ENCODE measurements at regions not wholly inside any gene's neighbourhood (a gene's known extent, or its start where the extent isn't known, plus 50 kb on each side); places are given as distances from the start of the nearest gene placed in this dataset.

GRCh38 chr3:124605781-124606579, 124.3 kb upstream of the UMPS start:
- no peak overlapping the region for H3K4me2 ChIP-seq (ENCODE audit: insufficient read depth in 1 of 2, low read depth in 2 of 2, low read length in 2 of 2)
- no peak for FAIRE-seq

More at GRCh38 chr3:124605781-124606579, 124.3 kb upstream of the UMPS start:
- Histone ChIP-seq H2BK20ac (ENCODE audit: low read length) (no peak overlapping the region), H4K5ac (ENCODE audit: insufficient read length, low read depth, low read length) (no peak overlapping the region), H3K27me3 (replicated peaks in 1 of 4; ENCODE audit: control insufficient read depth in 3 of 4, extremely low read depth in 1 of 4, insufficient read depth in 3 of 4, low read length in 3 of 4) (no peaks in the 10 kb centered on the region), H2AFZ (ENCODE audit: low read length) (no peak overlapping the region), H2AK5ac (ENCODE audit: low read depth, low read length) (no peak overlapping the region), H2BK120ac (replicated peaks; ENCODE audit: low read depth, low read length) (no peak overlapping the region), H3K18ac (ENCODE audit: extremely low read depth, low read length) (no peak overlapping the region), H3K9ac (replicated peaks in 1 of 4; ENCODE audit: extremely low read depth in 1 of 4, low read depth in 3 of 4, low read length in 3 of 4) (no peak overlapping the region), H4K91ac (replicated peaks; ENCODE audit: insufficient read length, low read length) (no peak overlapping the region), H2BK5ac (ENCODE audit: low read depth, low read length) (no peak overlapping the region), H3K79me2 (ENCODE audit: control insufficient read depth in 1 of 2, insufficient read depth in 2 of 2, low read length in 2 of 2) (no peaks in the 10 kb centered on the region), H3K4me3 (ENCODE audit: extremely low read depth in 1 of 4, insufficient read depth in 2 of 4, low read depth in 3 of 4, low read length in 4 of 4) (no peak overlapping the region), H3K36me3 (ENCODE audit: control insufficient read depth in 2 of 4, insufficient read depth in 4 of 4, low read length in 3 of 4) (no peaks in the 10 kb centered on the region), H3K56ac (replicated peaks; ENCODE audit: insufficient read length, low read depth, low read length) (no peak overlapping the region), H3K14ac (ENCODE audit: insufficient read length) (no peak overlapping the region), H4K8ac (ENCODE audit: extremely low read depth, insufficient read depth, low read length) (no peak overlapping the region), H4K20me1 (replicated peaks in 1 of 2; ENCODE audit: control insufficient read depth in 1 of 2, insufficient read depth in 2 of 2, low read length in 2 of 2) (no peaks in the 10 kb centered on the region), H3K4me1 (replicated peaks in 1 of 4; ENCODE audit: control insufficient read depth in 3 of 4, insufficient read depth in 4 of 4, low read length in 3 of 4) (no peaks in the 10 kb centered on the region), H3K27ac (ENCODE audit: low read depth, low read length) (no peak overlapping the region), H3K23me2 (ENCODE audit: low read depth, low read length) (no peaks in the 10 kb centered on the region; the same call in 1 of the 2 replicates), H3K4ac (replicated peaks; ENCODE audit: insufficient read length, low read depth, low read length) (no peak overlapping the region), H3K79me1 (ENCODE audit: low read depth, low read length) (no peaks in the 10 kb centered on the region), H3K9me3 (ENCODE audit: insufficient read depth in 2 of 2, low read depth in 1 of 2, low read length in 1 of 2) (no peaks in the 10 kb centered on the region), H2BK15ac (ENCODE audit: low read length) (no peak overlapping the region), H2BK12ac (ENCODE audit: low read depth, low read length) (no peak overlapping the region), H3K23ac (ENCODE audit: insufficient read length) (no peak overlapping the region)
- 76% methylated on average over 6 of the region's 6 CpGs; no CpG with 5 or more reads in 1 of the 2 experiments for WGBS, 2 experiments (ENCODE audit: extremely low coverage in 1 of 2, insufficient coverage in 1 of 2, insufficient read length in 1 of 2, insufficient replicate concordance in 2 of 2, low coverage in 1 of 2, low lambda C conversion rate in 2 of 2, missing lambda C conversion rate in 1 of 2)
- no peak for TF ChIP-seq CHD2 (IDR thresholded peaks at IDR 0.05; ENCODE audit: low read length)
- no peak for TF ChIP-seq SRF (IDR thresholded peaks at IDR 0.05; ENCODE audit: low read depth, low read length)
- TF ChIP-seq NRF1 (IDR thresholded peaks at IDR 0.05; ENCODE audit: low read depth, low read length) = no peak
- TF ChIP-seq EZH2 (IDR thresholded peaks at IDR 0.05; ENCODE audit: low read depth, low read length, severe bottlenecking) = no peak
- no peak for TF ChIP-seq KDM4A (IDR thresholded peaks at IDR 0.05; ENCODE audit: low read depth, low read length, severe bottlenecking)
- no peak for TF ChIP-seq CHD1 (IDR thresholded peaks at IDR 0.05; ENCODE audit: low read depth, low read length)
- TF ChIP-seq POU5F1 (IDR thresholded peaks at IDR 0.05; ENCODE audit: low read depth, low read length) = no peak
- TF ChIP-seq ASH2L (IDR thresholded peaks at IDR 0.05; ENCODE audit: low read length) = no peak
- ChIA-PET POLR2A (ENCODE audit: partially characterized antibody) (interaction anchor here (1.1 to 1.5 kb wide), 2 partner anchors 8 to 31 kb away, joined by 3 read pairs; no protein-coding TSS in a partner anchor), CTCF (ENCODE audit: partially characterized antibody) (interaction anchor here (0.8 to 1.4 kb wide), 4 partner anchors 27 to 83 kb away, joined by 3 read pairs; no protein-coding TSS in a partner anchor)
- DNase-seq (ENCODE audit: low read depth in 1 of 2, low spot score in 2 of 2) = no peak
